ENCODE measurements at regions not wholly inside any gene's neighbourhood (a gene's known extent, or its start where the extent isn't known, plus 50 kb on each side); places are given as distances from the start of the nearest gene placed in this dataset.

DNA sequence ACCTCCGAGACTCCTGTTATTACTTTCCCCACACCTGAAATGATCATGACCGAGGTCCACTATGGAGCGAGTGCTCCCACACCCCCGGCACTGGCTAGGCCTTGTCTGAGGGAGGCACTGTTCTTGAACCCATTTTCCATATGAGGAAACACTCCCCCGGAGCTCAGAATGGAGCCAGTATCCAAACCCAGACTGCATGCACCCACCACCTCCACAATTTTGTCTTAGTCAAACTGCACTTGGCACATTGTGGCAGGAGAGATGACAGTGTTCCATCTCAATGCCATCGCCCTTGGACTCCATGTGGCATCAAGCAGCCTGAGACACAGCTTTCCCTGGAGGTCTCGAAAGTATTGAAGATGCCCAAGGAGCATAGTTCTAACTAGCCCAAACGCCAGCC lies 154.1 kb downstream of the NUP210 start:
- DNase-seq (ENCODE audit: low read depth in 3 of 3, low spot score in 2 of 3) = no peak

- DNase-seq (ENCODE audit: low read depth in 3 of 3, low spot score in 2 of 3) = no peak
Observed at GRCh38 chr3:13265507-13265906, 154.6 kb downstream of the NUP210 start.

- DNase-seq (ENCODE audit: low read depth in 3 of 3, low spot score in 2 of 3) = no peak
Observed at GRCh38 chr3:13265016-13265415, 155.1 kb downstream of the NUP210 start.

DNA sequence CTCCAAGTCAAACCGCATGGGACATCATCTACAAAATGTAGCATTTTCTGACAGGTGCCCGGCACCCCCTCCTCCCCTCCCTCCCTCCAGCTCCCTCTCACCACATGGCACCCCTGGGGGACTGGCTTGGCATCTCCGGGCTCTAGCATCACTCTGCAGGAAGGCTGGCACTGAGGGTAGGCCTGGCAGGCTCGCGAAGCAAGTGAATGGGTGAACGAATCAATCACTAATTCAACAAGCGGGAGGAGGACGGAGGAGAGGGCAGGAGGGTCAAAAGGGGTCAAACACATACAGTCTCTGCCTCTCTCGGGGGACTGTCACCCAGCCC lies 155.7 kb downstream of the NUP210 start:
- no peak for DNase-seq (ENCODE audit: low read depth in 3 of 3, low spot score in 2 of 3)

- no peak for DNase-seq (ENCODE audit: low read depth in 3 of 3, low spot score in 2 of 3)
Observed at GRCh38 chr3:13263770-13264467, 156.2 kb downstream of the NUP210 start.

GRCh38 chr3:13262493-13263211 lies 157.5 kb downstream of the NUP210 start:
- DNase-seq (ENCODE audit: low read depth in 3 of 3, low spot score in 2 of 3) = no peak

DNA sequence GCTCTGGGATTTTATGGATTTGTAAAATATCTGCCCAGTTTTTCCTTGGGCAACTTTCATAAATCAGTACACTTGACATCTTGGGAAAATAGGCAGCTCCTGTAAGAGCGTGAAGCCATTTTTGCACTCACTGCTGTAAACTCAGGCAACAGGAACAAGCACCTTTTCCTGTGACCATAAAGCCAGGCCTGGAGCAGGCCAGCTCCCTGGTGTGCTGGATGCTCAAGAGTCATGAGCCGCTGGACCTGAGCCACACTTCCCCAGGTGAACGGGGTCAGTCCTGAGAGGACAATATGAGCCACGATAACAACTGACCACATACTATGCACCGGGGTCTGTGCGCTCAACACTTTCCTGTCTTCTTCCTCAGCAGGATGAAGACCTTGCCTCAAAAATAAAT lies 158.2 kb downstream of the NUP210 start:
- DNase-seq (ENCODE audit: low read depth in 3 of 3, low spot score in 2 of 3) = no peak

GRCh38 chr3:13261104-13261830 lies 158.9 kb downstream of the NUP210 start:
- no peak for DNase-seq (ENCODE audit: low read depth in 3 of 3, low spot score in 2 of 3)

DNA sequence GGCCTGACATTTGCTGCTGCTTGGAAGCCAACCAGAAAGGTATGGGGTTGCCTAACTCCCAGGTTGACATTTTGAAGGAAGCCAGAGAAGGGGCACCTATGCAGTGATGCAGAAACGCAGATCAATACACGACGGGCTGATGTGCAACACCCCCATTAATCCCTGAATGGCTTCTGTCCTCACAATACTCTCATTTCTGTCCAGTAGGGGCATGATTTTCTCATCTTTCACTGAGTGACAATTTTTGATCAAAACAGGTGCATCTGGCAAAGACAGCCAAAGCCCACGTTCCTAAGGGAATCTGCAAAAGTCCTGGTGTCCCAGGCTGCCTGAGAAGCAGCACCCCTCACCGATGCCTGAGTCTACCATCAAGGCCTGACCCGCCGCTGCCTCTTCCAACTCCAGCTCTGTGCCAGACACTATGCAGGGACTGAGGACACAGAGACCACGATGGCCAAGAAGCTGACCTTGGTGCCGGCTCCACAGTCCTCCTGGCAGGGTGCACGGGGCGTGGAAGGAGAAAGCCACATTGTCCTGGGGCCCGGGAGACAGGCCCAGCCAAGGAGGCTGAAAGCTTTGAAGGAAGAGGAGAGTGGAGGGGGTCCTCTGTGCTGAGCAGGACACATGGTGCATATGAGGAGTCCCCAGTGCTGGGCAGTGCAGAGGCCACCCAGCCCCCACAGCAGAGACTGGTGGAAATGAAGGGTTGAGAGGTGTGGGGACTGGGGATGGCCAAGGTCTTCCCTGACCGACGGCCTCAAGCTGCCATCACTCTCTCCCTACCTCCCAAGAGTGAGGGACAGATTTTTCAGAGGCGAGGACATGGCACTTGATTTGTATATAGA lies 159.6 kb downstream of the NUP210 start:
- DNase-seq (ENCODE audit: low read depth in 3 of 3, low spot score in 2 of 3) = no peak

- DNase-seq (ENCODE audit: low read depth in 3 of 3, low spot score in 2 of 3) = no peak
Observed at GRCh38 chr3:13259831-13260230, 160.3 kb downstream of the NUP210 start.

GRCh38 chr3:13258986-13259514 lies 161.1 kb downstream of the NUP210 start:
- no peak for DNase-seq (ENCODE audit: low read depth in 3 of 3, low spot score in 2 of 3)

GRCh38 chr3:13258280-13258679 lies 161.8 kb downstream of the NUP210 start:
- no peak for DNase-seq (ENCODE audit: low read depth in 3 of 3, low spot score in 2 of 3)

GRCh38 chr3:13257666-13258065 lies 162.5 kb downstream of the NUP210 start:
- no peak for DNase-seq (ENCODE audit: low read depth in 3 of 3, low spot score in 2 of 3)

DNA sequence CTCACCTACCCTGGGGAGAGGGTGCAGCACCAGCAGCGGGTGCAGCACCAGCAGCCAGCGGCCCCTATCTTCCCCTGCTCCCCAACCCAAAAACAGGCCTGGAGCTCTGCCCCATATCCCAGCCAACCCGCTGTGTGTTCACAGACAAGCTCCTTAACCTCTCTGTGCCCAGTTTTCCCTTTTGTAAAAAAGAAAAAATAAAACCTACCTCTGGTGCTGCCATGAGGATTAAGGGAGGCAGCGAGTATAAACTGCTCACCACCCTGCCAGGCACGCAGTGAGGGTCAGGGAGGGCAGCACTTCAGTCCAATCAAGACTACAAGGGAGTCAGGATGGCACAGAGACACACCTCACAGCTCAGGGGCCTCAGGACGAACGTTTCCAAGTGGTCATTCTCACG lies 163.3 kb downstream of the NUP210 start:
- no peak for DNase-seq (ENCODE audit: low read depth in 3 of 3, low spot score in 2 of 3)

GRCh38 chr3:13254028-13254951 lies 165.8 kb downstream of the NUP210 start:
- DNase-seq (ENCODE audit: low read depth in 3 of 3, low spot score in 2 of 3) = no peak

- DNase-seq (ENCODE audit: low read depth in 3 of 3, low spot score in 2 of 3) = no peak
Observed at GRCh38 chr3:13253208-13253937, 166.7 kb downstream of the NUP210 start.

GRCh38 chr3:13252207-13252606 lies 167.9 kb downstream of the NUP210 start:
- no peak for DNase-seq (ENCODE audit: low read depth in 3 of 3, low spot score in 2 of 3)

DNA sequence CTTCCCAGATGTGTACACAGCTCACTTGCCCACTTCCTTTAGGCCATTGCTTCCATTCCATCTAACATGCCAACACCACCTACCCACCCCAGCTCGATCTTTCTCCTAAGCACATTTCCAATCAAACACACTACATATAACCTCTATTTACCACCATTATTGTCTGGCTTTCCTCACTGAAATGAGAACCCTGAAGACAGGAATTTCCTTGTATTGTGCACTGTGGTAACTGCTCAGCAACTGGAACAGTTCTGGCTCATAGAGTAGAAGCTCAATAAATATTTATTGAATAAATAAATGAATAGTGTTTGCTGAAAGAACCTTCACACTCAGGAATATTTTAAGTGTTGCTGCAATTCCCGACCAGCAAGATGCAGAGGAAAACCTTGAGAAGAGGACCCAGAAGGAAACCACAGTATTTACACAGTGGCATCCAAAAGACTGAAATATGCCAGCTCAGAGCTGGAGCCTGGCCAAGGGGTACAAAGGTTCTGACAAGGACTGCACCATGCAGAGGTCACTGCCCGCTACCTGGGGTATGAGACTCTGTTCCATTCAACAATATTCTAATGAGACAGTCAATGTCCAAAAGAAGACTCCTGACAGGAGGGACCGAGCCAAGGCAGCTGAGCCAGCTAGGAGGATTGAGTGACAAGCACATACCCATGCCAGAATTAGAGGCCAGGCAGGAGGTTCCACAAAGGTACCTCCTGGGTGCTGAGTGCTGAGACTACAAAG lies 168.8 kb downstream of the NUP210 start:
- DNase-seq (ENCODE audit: low read depth in 3 of 3, low spot score in 2 of 3) = no peak
